SK-N-SH treated with all-trans-retinoic acid at 6 μM for 48 hours (cell line): ENCODE measurements at regions not wholly inside any gene's neighbourhood (a gene's known extent, or its start where the extent isn't known, plus 50 kb on each side); places are given as distances from the start of the nearest gene placed in this dataset.

Experiments used
- CREB5 ChIP-seq: fragments of 250-450 bp; sonication (Bioruptor Pico); IDR thresholded peaks from 2 replicates; pipeline ENCODE4 v1.5.1; 2020; ENCODE audit warnings: low read depth, mild to moderate bottlenecking, moderate library complexity
- ESRRG ChIP-seq: fragments of 250-450 bp; sonication (Bioruptor Pico); IDR thresholded peaks from 2 replicates; pipeline ENCODE4 v1.6.1; 2021; ENCODE audit warnings: mild to moderate bottlenecking
- PATZ1 ChIP-seq: fragments of 250-450 bp; sonication (Bioruptor Pico); IDR thresholded peaks from 2 replicates; pipeline ENCODE4 v1.8.0; 2020; ENCODE audit warnings: mild to moderate bottlenecking, moderate library complexity, borderline replicate concordance
- PPARA ChIP-seq: fragments of 250-450 bp; sonication (Bioruptor Pico); IDR thresholded peaks from 2 replicates; pipeline ENCODE4 v1.5.0; 2020; ENCODE audit warnings: mild to moderate bottlenecking, borderline replicate concordance
- TCF4 ChIP-seq: fragments of 250-450 bp; sonication (Bioruptor Pico); IDR thresholded peaks from 2 replicates; pipeline ENCODE4 v1.8.0; 2021; ENCODE audit warnings: mild to moderate bottlenecking, moderate library complexity, borderline replicate concordance
- TOX ChIP-seq: fragments of 250-450 bp; sonication (Bioruptor Pico); IDR thresholded peaks from 2 replicates; pipeline ENCODE4 v1.8.0; 2021; ENCODE audit warnings: mild to moderate bottlenecking, moderate library complexity, borderline replicate concordance
- TSHZ2 ChIP-seq: fragments of 250-450 bp; sonication (Bioruptor Pico); IDR thresholded peaks from 2 replicates; pipeline ENCODE4 v1.5.0; 2020; ENCODE audit warnings: mild to moderate bottlenecking, moderate library complexity
- ZFP3 ChIP-seq: fragments of 250-450 bp; sonication (Bioruptor Pico); IDR thresholded peaks from 2 replicates; pipeline ENCODE4 v1.5.0; 2020; ENCODE audit warnings: mild to moderate bottlenecking, moderate library complexity
- ZFP30 ChIP-seq: fragments of 450-650 bp; formaldehyde crosslinking; IDR thresholded peaks from 2 replicates; pipeline ENCODE4 v1.5.0; 2022; ENCODE audit warnings: mild to moderate bottlenecking, moderate library complexity
- ZNF565 ChIP-seq: fragments of 450-650 bp; formaldehyde crosslinking; conservative IDR thresholded peaks from 2 replicates; pipeline ENCODE4 v1.5.0; 2020; ENCODE audit warnings: low read depth, mild to moderate bottlenecking, moderate library complexity

GRCh38 chr2:216281316-216281715 is 91.0 kb downstream of the MARCHF4 start:
- TF ChIP-seq ESRRG (no peak), PATZ1 (CRISPR knock-in tag) (no peak), TCF4 (CRISPR knock-in tag) (no peak), TSHZ2 (CRISPR knock-in tag) (no peak), TOX (no peak), ZFP30 (CRISPR knock-in tag) (no peak), ZNF565 (CRISPR knock-in tag) (no peak), CREB5 (CRISPR knock-in tag) (no peak), ZFP3 (no peak), PPARA (no peak)
